DND-41 (cell line): ENCODE measurements at regions not wholly inside any gene's neighbourhood (a gene's known extent, or its start where the extent isn't known, plus 50 kb on each side); places are given as distances from the start of the nearest gene placed in this dataset.

Source experiments
- ATAC-seq: fragments of 200-7000 bp; cut with Tn5 transposase; 3 replicates; pipeline ENCODE4 v1.9.1; 2021; ENCODE audit warnings: low read depth; ENCODE audit not compliant: insufficient read depth
- DNase-seq: peaks from one replicate; pipeline ENCODE4 v3.0.0-alpha.2; 2020
- H2AFZ ChIP-seq: 2 replicates; pipeline ENCODE4 v1.6.0; 2012; ENCODE audit warnings: low read depth, low read length
- H3K27ac ChIP-seq: 2 replicates; pipeline ENCODE4 v1.5.1; 2012; ENCODE audit warnings: low read length, inconsistent platforms
- H3K27me3 ChIP-seq: fragments of 200-600 bp; sonication (generic); 2 replicates; pipeline ENCODE4 v1.6.0; 2012; ENCODE audit warnings: low read length, mild to moderate bottlenecking, inconsistent platforms; ENCODE audit not compliant: insufficient read depth, poor library complexity
- H3K36me3 ChIP-seq: 2 replicates; pipeline ENCODE4 v1.5.1; 2012; ENCODE audit warnings: low read length, inconsistent platforms; ENCODE audit not compliant: insufficient read depth
- H3K4me1 ChIP-seq: 2 replicates; pipeline ENCODE4 v1.5.1; 2012; ENCODE audit warnings: mild to moderate bottlenecking, low read length; ENCODE audit not compliant: insufficient read depth
- H3K4me2 ChIP-seq: 2 replicates; pipeline ENCODE4 v1.6.0; 2012; ENCODE audit warnings: mild to moderate bottlenecking, moderate library complexity, low read length, inconsistent platforms; ENCODE audit not compliant: insufficient read depth
- H3K4me3 ChIP-seq, 2 experiments: fragments of 200-600 bp in 1 of 2; shearing (Covaris generic) in 1 of 2; 2 replicates each; pipeline ENCODE4 v1.5.1; 2012 to 2016; ENCODE audit warnings: inconsistent platforms in 2 of 2, low read length in 2 of 2, mild to moderate bottlenecking in 2 of 2, low read depth in 1 of 2, moderate library complexity in 1 of 2
- H3K79me2 ChIP-seq: 2 replicates; pipeline ENCODE4 v1.6.0; 2012; ENCODE audit warnings: low read length, inconsistent platforms; ENCODE audit not compliant: insufficient read depth
- H3K9ac ChIP-seq: 2 replicates; pipeline ENCODE4 v1.6.0; 2012; ENCODE audit warnings: low read depth, mild to moderate bottlenecking, inconsistent platforms, low read length, moderate library complexity
- H3K9me3 ChIP-seq: 2 replicates; pipeline ENCODE4 v1.5.1; 2012; ENCODE audit warnings: low read length, moderate library complexity, mild to moderate bottlenecking, inconsistent platforms; ENCODE audit not compliant: insufficient read depth, severe bottlenecking
- H4K20me1 ChIP-seq: 2 replicates; pipeline ENCODE4 v1.6.0; 2012; ENCODE audit warnings: low read length; ENCODE audit not compliant: insufficient read depth
- EZH2 ChIP-seq: IDR thresholded peaks from 3 replicates; pipeline ENCODE4 v1.6.1; 2012; ENCODE audit warnings: borderline replicate concordance, low read depth, mild to moderate bottlenecking, moderate library complexity, low read length, inconsistent platforms; ENCODE audit not compliant: severe bottlenecking
- TF ChIP-seq, protein P1 (sequence below): IDR thresholded peaks from 2 replicates; pipeline ENCODE4 v1.5.1; 2012; ENCODE audit warnings: borderline replicate concordance, low read length, moderate library complexity, mild to moderate bottlenecking; ENCODE audit not compliant: poor library complexity, severe bottlenecking; ENCODE audit errors: extremely low read depth

DNA sequence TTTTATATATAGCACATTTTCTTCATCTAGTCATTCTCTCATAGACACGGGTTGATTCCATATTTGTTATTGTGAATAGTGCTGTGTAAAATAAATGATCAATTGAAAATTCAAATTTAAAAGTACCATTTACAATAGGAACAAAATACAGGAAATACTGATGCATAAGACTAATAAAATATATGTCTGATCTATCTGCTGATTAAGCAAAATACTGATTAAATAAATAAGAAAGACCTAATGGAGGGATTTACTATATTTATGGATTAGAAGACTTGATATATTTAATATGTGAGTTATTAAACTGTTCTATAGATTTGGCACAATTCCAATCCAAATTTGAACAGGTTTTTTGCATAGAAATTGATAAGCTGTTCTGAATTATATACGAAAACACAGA is 1044.8 kb upstream of the ADGRL2 start:
- Histone ChIP-seq H3K79me2 (no peaks in the 10 kb centered on the region), H2AFZ (no peak overlapping the region), H4K20me1 (no peaks in the 10 kb centered on the region), H3K36me3 (no peaks in the 10 kb centered on the region), H3K4me2 (no peak overlapping the region), H3K27ac (no peak overlapping the region), H3K27me3 (no peaks in the 10 kb centered on the region), H3K9ac (no peak overlapping the region), H3K4me3 (no peak overlapping the region), H3K4me1 (no peaks in the 10 kb centered on the region), H3K9me3 (no peaks in the 10 kb centered on the region)
- ATAC-seq (no peak), DNase-seq (no peak)
- TF ChIP-seq, protein P1, sequence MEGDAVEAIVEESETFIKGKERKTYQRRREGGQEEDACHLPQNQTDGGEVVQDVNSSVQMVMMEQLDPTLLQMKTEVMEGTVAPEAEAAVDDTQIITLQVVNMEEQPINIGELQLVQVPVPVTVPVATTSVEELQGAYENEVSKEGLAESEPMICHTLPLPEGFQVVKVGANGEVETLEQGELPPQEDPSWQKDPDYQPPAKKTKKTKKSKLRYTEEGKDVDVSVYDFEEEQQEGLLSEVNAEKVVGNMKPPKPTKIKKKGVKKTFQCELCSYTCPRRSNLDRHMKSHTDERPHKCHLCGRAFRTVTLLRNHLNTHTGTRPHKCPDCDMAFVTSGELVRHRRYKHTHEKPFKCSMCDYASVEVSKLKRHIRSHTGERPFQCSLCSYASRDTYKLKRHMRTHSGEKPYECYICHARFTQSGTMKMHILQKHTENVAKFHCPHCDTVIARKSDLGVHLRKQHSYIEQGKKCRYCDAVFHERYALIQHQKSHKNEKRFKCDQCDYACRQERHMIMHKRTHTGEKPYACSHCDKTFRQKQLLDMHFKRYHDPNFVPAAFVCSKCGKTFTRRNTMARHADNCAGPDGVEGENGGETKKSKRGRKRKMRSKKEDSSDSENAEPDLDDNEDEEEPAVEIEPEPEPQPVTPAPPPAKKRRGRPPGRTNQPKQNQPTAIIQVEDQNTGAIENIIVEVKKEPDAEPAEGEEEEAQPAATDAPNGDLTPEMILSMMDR, result no peak
- TF ChIP-seq EZH2, result no peak

DNA sequence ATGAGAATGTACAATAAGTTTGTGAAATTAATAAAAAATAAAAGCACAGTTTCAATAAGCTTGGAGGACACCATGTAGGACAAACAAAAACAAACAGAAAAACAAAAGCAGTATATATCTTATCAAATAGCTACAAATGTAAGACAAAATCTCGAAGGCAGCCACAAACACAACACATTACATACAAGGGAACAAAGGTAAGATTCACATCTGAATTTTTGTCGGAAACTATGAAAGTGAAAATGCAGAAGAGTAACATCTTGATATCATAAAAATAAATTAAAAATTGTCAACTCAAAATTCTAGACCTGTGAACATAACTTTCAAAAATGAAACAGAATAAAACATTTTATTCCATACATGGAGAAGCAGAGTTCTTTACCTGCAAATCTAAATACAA is 1049.5 kb upstream of the ADGRL2 start:
- Histone ChIP-seq H3K9me3 (no peaks in the 10 kb centered on the region), H3K4me3 (no peak overlapping the region), H3K4me2 (no peak overlapping the region), H2AFZ (no peak overlapping the region), H4K20me1 (no peaks in the 10 kb centered on the region), H3K27ac (no peak overlapping the region), H3K36me3 (no peaks in the 10 kb centered on the region), H3K79me2 (no peaks in the 10 kb centered on the region), H3K27me3 (no peaks in the 10 kb centered on the region), H3K4me1 (no peaks in the 10 kb centered on the region), H3K9ac (no peak overlapping the region)
- DNase-seq, result no peak
- TF ChIP-seq EZH2, result no peak
- TF ChIP-seq, protein P1, result no peak
- no peak for ATAC-seq

DNA sequence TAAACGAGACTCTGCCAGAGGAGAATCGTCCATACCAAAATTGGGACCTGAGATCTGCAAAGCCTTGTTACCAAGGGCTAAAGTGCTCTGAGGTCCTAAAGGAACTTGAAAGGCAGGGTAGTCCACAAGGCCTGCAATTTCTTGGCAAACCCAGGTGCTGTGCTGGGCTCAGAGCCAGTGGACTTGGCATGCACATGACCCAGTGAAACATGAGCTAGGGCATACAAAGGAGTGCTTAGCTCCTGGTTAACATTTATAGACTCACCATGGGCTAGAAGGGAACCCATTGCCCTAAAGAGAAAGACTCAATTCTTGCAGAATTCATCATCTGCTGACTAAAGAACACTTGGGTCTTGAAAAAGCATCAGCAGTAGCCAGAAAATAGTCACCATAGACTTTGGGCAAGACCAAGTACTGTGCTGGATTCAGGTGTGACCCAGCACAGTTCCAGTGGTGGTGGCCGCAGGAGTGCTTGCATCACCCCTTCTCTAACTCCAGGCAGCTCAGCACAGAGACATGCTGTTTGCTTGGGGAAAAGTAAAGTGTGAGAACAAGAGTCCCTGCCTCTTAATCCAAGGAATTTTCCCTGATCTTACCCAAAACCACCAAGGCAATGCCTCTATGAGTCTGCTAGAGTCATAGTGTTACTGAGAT is 1069.4 kb upstream of the ADGRL2 start:
- H3K27ac ChIP-seq, result no peak overlapping the region
- H2AFZ ChIP-seq, result no peak overlapping the region
- H3K79me2 ChIP-seq, result no peaks in the 10 kb centered on the region
- H3K9me3 ChIP-seq, result no peaks in the 10 kb centered on the region
- H3K4me3 ChIP-seq, result no peak overlapping the region
- no peaks in the 10 kb centered on the region for H3K4me1 ChIP-seq
- no peak overlapping the region for H3K9ac ChIP-seq
- H3K27me3 ChIP-seq, result no peaks in the 10 kb centered on the region
- H3K4me2 ChIP-seq, result no peak overlapping the region
- DNase-seq (no peak), ATAC-seq (no peak)
- TF ChIP-seq, protein P1, result no peak
- TF ChIP-seq EZH2, result no peak
- no peaks in the 10 kb centered on the region for H3K36me3 ChIP-seq
- H4K20me1 ChIP-seq, result no peaks in the 10 kb centered on the region
